Immature natural killer cell (primary cell): ENCODE measurements at regions not wholly inside any gene's neighbourhood (a gene's known extent, or its start where the extent isn't known, plus 50 kb on each side); places are given as distances from the start of the nearest gene placed in this dataset.
A peak's percentile ranks its signal among the peaks of the same experiment; 100 is the strongest.

Experiments
- DNase-seq, 3 donors: peaks; one replicate each; pipeline ENCODE4 v3.0.0; 2022; ENCODE audit warnings: mixed read lengths in 1 of 3
- H3K27ac Mint-ChIP-seq, 6 donors: one replicate each; pipeline ENCODE4 v1.8.0; 2020; ENCODE audit warnings: mixed read lengths in 6 of 6, mild to moderate bottlenecking in 5 of 6, inconsistent platforms in 4 of 6, moderate library complexity in 3 of 6
- H3K27me3 Mint-ChIP-seq, 3 donors: one replicate each; pipeline ENCODE4 v1.8.0; 2020 to 2021; ENCODE audit warnings: low read depth in 3 of 3, mild to moderate bottlenecking in 3 of 3, mixed read lengths in 3 of 3, moderate library complexity in 3 of 3, inconsistent platforms in 1 of 3
- H3K36me3 Mint-ChIP-seq, 3 donors: one replicate each; pipeline ENCODE4 v1.8.0; 2020; ENCODE audit warnings: mixed read lengths in 3 of 3, inconsistent platforms in 2 of 3, mild to moderate bottlenecking in 2 of 3
- H3K4me1 Mint-ChIP-seq, 2 donors: one replicate each; pipeline ENCODE4 v1.8.0; 2020; ENCODE audit warnings: inconsistent platforms in 2 of 2, mild to moderate bottlenecking in 2 of 2, mixed read lengths in 2 of 2, moderate library complexity in 1 of 2
- H3K4me3 Mint-ChIP-seq, 5 donors: one replicate each; pipeline ENCODE4 v1.8.0; 2020; ENCODE audit warnings: mild to moderate bottlenecking in 5 of 5, mixed read lengths in 5 of 5, inconsistent platforms in 3 of 5, moderate library complexity in 3 of 5
- H3K9me3 Mint-ChIP-seq, 6 donors: one replicate each; pipeline ENCODE4 v1.8.0; 2020; ENCODE audit warnings: mild to moderate bottlenecking in 6 of 6, mixed read lengths in 6 of 6, inconsistent platforms in 4 of 6, moderate library complexity in 3 of 6

- Mint-ChIP-seq H3K36me3 (peaks cover 57 to 87% (median 60%) of the 10 kb centered on the region in 3 donors), H3K27me3 (peaks cover 0 to 1% (median 0%) of the 10 kb centered on the region in 3 donors), H3K4me3 (no peak overlapping the region), H3K9me3 (no peaks in the 10 kb centered on the region), H3K27ac (no peak overlapping the region), H3K4me1 (no peaks in the 10 kb centered on the region)
- DNase-seq: no peak
Measured at GRCh38 chr22:26779108-26779507, 121.7 kb downstream of the MIAT start.

DNA sequence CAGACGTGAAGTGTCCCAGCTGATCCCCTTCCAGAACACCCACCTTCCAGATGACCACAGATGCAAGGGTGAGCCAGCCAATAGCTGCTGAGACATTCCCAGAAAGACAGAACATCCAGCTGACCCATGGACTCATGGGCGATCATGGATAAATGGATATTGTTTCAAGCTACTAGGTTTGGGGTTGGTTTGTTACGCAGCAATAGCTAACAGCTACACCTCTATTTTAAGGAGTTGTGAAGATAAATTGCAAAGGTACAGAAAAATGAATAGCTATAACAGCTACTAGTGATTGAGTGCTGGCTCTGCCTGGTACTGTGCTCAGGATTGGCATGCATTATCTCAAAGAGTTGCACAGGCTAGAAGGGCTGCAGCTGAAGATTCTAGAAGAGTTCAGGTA, 122.5 kb downstream of the MIAT start:
- H3K27me3 Mint-ChIP-seq: peaks cover 0 to 1% (median 0%) of the 10 kb centered on the region in 3 donors
- no peak for DNase-seq
- no peaks in the 10 kb centered on the region for H3K9me3 Mint-ChIP-seq
- H3K4me1 Mint-ChIP-seq: peaks cover 4 to 5% of the 10 kb centered on the region in 2 donors
- H3K27ac Mint-ChIP-seq: no peak overlapping the region
- H3K36me3 Mint-ChIP-seq: peaks cover 56 to 87% (median 59%) of the 10 kb centered on the region in 3 donors
- no peak overlapping the region for H3K4me3 Mint-ChIP-seq

GRCh38 chr22:26780521-26780920, 123.1 kb downstream of the MIAT start:
- peaks cover 0 to 1% (median 0%) of the 10 kb centered on the region in 3 donors for H3K27me3 Mint-ChIP-seq
- H3K4me1 Mint-ChIP-seq: peaks cover 10 to 11% of the 10 kb centered on the region in 2 donors
- DNase-seq: no peak
- no peak overlapping the region for H3K27ac Mint-ChIP-seq
- no peak overlapping the region for H3K4me3 Mint-ChIP-seq
- peaks cover 50 to 81% (median 57%) of the 10 kb centered on the region in 3 donors for H3K36me3 Mint-ChIP-seq
- H3K9me3 Mint-ChIP-seq: no peaks in the 10 kb centered on the region

GRCh38 chr22:26781062-26781461, 123.7 kb downstream of the MIAT start:
- Mint-ChIP-seq H3K36me3 (peaks cover 45 to 76% (median 54%) of the 10 kb centered on the region in 3 donors), H3K27ac (peak overlapping the region in 1 of 6 donors; percentile 19), H3K9me3 (no peaks in the 10 kb centered on the region), H3K27me3 (peaks cover 0 to 1% (median 0%) of the 10 kb centered on the region in 3 donors), H3K4me1 (peaks cover 15 to 16% of the 10 kb centered on the region in 2 donors), H3K4me3 (no peak overlapping the region)
- no peak for DNase-seq

DNA sequence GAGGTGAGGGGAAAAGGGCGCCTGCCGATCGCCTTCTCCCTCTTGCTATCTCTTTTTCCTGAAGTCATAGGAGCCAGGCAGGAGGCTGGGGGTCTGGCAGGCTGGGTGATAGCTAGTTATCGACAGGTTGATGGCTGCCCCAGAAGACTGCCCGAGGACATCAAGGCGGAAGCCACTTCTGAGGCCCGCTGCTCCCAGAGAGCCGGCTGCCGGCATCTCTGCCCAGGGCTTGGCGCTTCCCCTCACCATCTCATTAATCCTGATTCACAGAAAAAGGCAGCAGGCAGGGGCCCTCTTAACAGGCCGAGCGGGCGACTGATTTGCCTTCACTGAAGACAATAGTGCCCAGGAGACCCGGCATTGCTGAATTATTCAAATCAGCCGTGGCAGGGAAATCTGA, 124.2 kb downstream of the MIAT start:
- Mint-ChIP-seq H3K4me3 (no peak overlapping the region), H3K4me1 (peaks cover 21% of the 10 kb centered on the region in 2 donors), H3K27ac (no peak overlapping the region), H3K9me3 (no peaks in the 10 kb centered on the region), H3K36me3 (peaks cover 42 to 70% (median 51%) of the 10 kb centered on the region in 3 donors), H3K27me3 (peaks cover 0 to 1% (median 0%) of the 10 kb centered on the region in 3 donors)
- no peak for DNase-seq

GRCh38 chr22:26783885-26784284, 126.5 kb downstream of the MIAT start:
- H3K4me3 Mint-ChIP-seq: no peak overlapping the region

DNA sequence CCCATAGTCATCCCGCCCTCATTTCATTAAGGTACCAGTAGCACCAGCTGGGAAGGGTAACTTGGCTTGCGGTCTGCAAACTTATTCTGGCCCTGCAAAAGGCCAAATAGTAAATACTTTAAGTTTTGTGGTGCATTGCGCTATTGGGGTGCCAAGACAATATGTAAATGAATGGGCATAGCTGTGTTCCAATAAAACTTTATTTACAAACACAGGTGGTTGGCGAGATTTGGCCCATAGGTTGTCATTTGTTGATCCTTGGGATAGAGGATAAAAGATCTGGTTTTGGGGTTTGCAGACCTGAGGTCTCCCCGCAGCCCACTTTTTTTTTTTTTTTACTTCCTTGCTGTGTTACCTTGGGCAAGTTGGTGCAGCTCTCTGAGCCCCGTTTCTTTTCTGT, 127.4 kb downstream of the MIAT start:
- peaks cover 22 to 53% (median 32%) of the 10 kb centered on the region in 3 donors for H3K36me3 Mint-ChIP-seq
- H3K4me1 Mint-ChIP-seq: peaks cover 27 to 28% of the 10 kb centered on the region in 2 donors
- no peak for DNase-seq
- no peaks in the 10 kb centered on the region for H3K9me3 Mint-ChIP-seq
- H3K27me3 Mint-ChIP-seq: no peaks in the 10 kb centered on the region
- H3K27ac Mint-ChIP-seq: peak overlapping the region in 1 of 6 donors; percentile 47
- peak overlapping the region in 1 of 5 donors; percentile 14 for H3K4me3 Mint-ChIP-seq

More at GRCh38 chr22:26783885-26784284, 126.5 kb downstream of the MIAT start:
- H3K27me3 Mint-ChIP-seq: peaks cover 0 to 1% (median 0%) of the 10 kb centered on the region in 3 donors
- H3K9me3 Mint-ChIP-seq: no peaks in the 10 kb centered on the region
- H3K36me3 Mint-ChIP-seq: peaks cover 26 to 57% (median 40%) of the 10 kb centered on the region in 3 donors
- DNase-seq: no peak
- H3K27ac Mint-ChIP-seq: no peak overlapping the region
- H3K4me1 Mint-ChIP-seq: peaks cover 27 to 28% of the 10 kb centered on the region in 2 donors

DNA sequence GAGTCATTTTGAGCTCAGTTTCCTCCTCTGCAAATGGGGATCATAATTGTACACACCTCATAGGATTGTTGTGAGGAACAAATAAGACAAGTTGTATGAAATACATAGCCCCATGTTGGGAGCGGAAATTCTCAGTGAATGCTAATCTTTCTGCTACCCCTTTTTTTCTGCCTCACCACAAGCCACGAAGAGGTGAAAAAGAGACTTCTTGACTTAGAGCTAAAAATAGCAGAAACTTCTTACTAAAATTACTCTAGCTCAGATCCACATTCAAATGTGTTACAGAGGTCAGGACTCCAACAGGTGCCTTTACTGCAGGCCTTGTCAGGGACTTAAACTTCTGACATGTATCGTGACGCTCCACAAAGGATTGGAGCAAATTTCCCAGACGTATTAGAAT, 128.5 kb downstream of the MIAT start:
- DNase-seq: no peak
- Mint-ChIP-seq H3K4me1 (peaks cover 27 to 28% of the 10 kb centered on the region in 2 donors), H3K27ac (no peak overlapping the region), H3K4me3 (peak overlapping the region in 1 of 5 donors; percentile 8), H3K27me3 (no peaks in the 10 kb centered on the region), H3K36me3 (peaks cover 23 to 53% (median 34%) of the 10 kb centered on the region in 3 donors), H3K9me3 (no peaks in the 10 kb centered on the region)

DNA sequence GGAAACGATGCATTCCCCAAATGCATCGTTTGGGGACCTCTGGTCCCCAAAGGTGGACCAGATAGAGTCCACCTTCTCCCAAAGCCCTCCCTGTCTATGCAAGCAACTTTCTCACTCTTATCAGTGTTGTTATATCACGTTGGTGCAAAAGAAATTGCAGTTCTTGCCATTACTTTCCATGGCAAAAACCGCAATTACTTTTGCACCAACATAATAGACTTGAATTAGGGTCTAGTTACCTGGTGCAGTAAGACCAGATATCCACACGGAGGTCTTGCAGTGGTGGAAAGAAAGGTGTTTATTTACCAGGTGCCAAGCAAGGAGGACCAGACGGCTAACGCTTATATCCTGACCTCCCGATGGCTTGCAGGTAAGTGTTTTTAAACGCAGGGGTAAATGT, 129.0 kb downstream of the MIAT start:
- H3K4me3 Mint-ChIP-seq: peak overlapping the region in 1 of 5 donors; percentile 8
- peaks cover 25 to 53% (median 37%) of the 10 kb centered on the region in 3 donors for H3K36me3 Mint-ChIP-seq

GRCh38 chr22:26789951-26790350, 132.6 kb downstream of the MIAT start:
- Mint-ChIP-seq H3K4me3 (no peak overlapping the region), H3K27me3 (no peaks in the 10 kb centered on the region), H3K27ac (peak overlapping the region in 2 of 6 donors; percentile 13 to 34), H3K36me3 (peaks cover 31 to 52% (median 38%) of the 10 kb centered on the region in 3 donors), H3K9me3 (no peaks in the 10 kb centered on the region), H3K4me1 (peaks cover 23% of the 10 kb centered on the region in 2 donors)
- no peak for DNase-seq

More for the DNA sequence above, 129.0 kb downstream of the MIAT start:
- Mint-ChIP-seq H3K4me1 (peaks cover 27 to 28% of the 10 kb centered on the region in 2 donors), H3K27me3 (no peaks in the 10 kb centered on the region), H3K9me3 (no peaks in the 10 kb centered on the region), H3K27ac (no peak overlapping the region)
- no peak for DNase-seq

- Mint-ChIP-seq H3K27me3 (peaks cover 0 to 2% (median 0%) of the 10 kb centered on the region in 3 donors), H3K36me3 (peaks cover 39 to 55% (median 50%) of the 10 kb centered on the region in 3 donors), H3K4me1 (no peaks in the 10 kb centered on the region), H3K9me3 (no peaks in the 10 kb centered on the region), H3K27ac (no peak overlapping the region), H3K4me3 (no peak overlapping the region)
- no peak for DNase-seq
Measured at GRCh38 chr22:26792522-26792921, 135.1 kb downstream of the MIAT start.

DNA sequence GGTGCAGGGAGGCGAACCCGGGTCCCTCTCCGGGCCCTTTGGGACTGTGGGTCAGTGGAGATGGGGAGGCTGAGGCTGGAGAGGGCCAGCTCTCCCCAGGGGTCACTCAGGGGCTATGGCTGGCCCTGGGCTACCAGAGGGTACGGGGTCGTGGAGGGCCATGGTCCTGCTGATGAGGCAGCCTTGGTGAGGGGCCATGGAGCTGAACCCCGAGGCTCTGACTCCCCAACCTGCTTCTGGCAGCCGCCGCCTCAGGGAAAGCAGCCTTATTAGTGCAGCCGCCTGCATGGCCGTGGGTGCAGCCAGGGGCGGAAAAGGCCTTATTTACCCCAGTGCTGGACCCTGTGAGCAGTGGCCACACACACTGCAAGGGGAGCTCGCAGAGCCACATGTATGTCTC, 139.4 kb downstream of the MIAT start:
- Mint-ChIP-seq H3K9me3 (no peaks in the 10 kb centered on the region), H3K36me3 (peaks cover 27 to 38% (median 32%) of the 10 kb centered on the region in 3 donors), H3K4me1 (no peaks in the 10 kb centered on the region), H3K27ac (no peak overlapping the region), H3K4me3 (no peak overlapping the region), H3K27me3 (peaks cover 0 to 3% (median 0%) of the 10 kb centered on the region in 3 donors)
- DNase-seq: no peak

- no peak for DNase-seq
- Mint-ChIP-seq H3K27me3 (peaks cover 0 to 4% (median 3%) of the 10 kb centered on the region in 3 donors), H3K36me3 (peaks cover 20 to 34% (median 29%) of the 10 kb centered on the region in 3 donors), H3K4me3 (no peak overlapping the region), H3K4me1 (no peaks in the 10 kb centered on the region), H3K27ac (no peak overlapping the region), H3K9me3 (no peaks in the 10 kb centered on the region)
Measured at GRCh38 chr22:26797910-26798309, 140.5 kb downstream of the MIAT start.

DNA sequence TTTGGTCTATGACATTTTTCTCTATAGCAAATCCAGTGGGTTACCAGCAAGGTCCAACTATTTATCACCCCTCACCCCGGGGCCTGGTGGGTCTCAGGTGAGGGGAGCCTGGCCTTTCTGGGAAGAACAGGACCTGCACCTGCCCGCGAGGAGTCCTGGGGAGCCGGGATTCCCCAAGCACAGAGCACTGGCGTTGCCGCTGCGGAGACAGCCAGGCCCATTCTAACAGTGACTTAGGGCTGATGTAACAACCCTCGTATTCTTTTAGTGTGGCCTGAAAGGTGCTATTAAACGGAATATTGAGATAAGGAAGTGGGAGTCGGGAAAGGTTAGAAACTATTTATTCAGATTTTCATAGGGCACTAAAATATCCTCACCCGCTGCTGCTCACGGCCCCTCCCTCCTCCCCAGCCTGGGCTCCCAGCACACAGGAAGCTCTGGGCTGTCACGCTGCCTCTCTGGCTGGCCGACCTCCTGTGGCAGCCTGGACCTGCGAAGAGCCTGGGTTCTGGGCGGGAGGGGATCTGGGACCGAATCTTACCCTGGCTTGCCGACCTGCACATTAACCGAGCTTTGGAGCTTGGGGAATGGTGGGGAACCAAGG, 141.2 kb downstream of the MIAT start:
- DNase-seq: no peak
- Mint-ChIP-seq H3K4me1 (no peaks in the 10 kb centered on the region), H3K27me3 (peaks cover 0 to 4% (median 3%) of the 10 kb centered on the region in 3 donors), H3K4me3 (no peak overlapping the region), H3K27ac (no peak overlapping the region), H3K36me3 (peaks cover 20 to 28% (median 23%) of the 10 kb centered on the region in 3 donors), H3K9me3 (no peaks in the 10 kb centered on the region)
